HG03095 (cell line): ENCODE measurements at regions not wholly inside any gene's neighbourhood (a gene's known extent, or its start where the extent isn't known, plus 50 kb on each side); places are given as distances from the start of the nearest gene placed in this dataset.
"Not testable (repeated sequence)": the region's sequence is repeated elsewhere in the genome, so short reads cannot be mapped to it uniquely, and the experiment has no call there.

Experiments used
- ATAC-seq: cut with Tn5 transposase; IDR thresholded peaks from one replicate; pipeline ENCODE4 v1.9.1; 2021; ENCODE audit warnings: moderate library complexity; ENCODE audit not compliant: unreplicated experiment

DNA sequence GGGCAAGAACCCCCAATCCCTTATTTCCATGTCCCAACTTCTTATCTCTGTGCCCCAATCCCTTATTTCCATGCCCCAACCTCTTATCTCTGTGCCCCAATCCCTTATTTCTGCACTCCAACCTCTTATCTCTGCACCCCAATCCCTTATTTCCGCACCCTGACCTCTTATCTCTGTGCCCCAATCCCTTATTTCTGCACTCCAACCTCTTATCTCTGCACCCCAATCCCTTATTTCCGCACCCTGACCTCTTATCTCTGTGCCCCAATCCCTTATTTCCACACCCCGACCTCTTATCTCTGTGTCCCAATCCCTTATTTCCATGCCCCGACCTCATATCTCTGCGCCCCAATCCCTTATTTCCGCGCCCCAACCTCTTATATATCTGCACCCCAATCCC is 150.8 kb upstream of the NR4A3 start:
- ATAC-seq: not testable (repeated sequence)

DNA sequence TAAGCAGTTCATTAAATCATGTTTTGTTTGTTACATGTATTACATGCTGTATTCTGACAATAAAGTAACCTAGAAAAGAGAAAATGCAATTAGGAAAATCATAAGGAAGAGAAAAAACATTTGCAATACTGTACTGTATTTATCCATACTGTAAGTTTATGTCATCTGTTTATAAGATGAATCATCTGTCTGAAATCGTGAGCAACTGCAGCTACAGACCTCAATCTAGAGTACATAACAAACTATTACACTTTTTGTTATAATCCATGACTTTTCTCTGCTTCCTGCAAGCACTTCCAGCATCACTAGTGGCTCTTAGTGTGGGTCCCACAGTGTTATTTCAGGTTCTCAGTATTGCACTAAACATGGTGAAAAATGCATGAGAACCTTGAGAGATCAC is 144.4 kb upstream of the NR4A3 start:
- ATAC-seq: no peak

DNA sequence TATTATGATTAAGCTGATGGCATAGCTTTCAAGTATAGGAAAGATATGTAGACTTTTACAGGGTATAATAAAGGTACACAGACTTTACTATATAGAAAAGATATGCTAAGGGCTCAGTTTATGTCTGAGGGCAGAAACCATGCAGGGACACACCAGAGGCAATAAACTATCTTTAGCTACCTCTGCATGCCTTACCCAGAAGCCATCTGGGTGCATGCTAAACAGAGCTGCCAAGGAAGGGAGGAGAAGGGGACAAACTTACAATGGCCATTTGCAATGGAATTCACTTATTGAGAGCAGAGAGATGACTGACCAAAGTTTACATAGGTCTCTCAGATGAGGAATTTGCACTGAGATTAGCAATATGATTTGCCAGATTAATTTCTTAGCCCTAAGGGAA is 143.1 kb upstream of the NR4A3 start:
- no peak for ATAC-seq

DNA sequence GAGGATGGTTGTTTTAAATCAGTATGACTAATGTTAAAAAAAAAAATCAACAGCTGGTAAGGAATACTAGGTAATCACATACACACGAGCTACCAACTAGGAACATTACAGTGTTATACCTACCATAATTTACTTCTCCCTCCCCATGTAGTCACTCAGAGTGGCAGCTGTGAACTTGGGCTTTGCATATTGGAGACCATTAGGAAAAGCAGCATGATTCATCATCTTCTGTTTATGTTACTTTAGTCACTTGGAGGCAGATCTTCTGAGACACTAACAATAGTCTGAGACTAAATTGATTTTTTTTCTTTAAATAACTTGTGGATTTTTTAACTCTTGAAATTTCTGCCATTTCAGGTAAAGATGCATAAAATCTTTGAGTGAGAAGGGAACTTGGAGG is 141.5 kb upstream of the NR4A3 start:
- ATAC-seq: no peak

DNA sequence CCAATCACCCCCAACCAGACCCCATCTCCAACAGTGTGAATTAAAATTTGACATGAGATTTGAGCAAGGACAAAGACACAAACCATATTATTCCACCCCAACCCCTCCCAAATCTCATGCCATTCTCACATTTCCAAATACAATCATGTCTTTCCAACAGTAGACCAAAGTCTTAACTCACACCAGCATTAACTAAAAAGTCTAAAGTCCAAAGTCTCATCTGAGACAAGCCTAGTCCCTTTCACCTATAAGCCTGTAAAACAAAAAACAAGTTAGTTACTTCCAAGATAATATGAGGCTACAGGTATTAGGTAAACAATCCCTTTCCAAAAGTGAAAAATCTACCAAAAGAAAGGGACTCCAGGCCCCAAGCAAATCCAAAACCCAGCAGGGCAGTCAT is 140.6 kb upstream of the NR4A3 start:
- no peak for ATAC-seq

DNA sequence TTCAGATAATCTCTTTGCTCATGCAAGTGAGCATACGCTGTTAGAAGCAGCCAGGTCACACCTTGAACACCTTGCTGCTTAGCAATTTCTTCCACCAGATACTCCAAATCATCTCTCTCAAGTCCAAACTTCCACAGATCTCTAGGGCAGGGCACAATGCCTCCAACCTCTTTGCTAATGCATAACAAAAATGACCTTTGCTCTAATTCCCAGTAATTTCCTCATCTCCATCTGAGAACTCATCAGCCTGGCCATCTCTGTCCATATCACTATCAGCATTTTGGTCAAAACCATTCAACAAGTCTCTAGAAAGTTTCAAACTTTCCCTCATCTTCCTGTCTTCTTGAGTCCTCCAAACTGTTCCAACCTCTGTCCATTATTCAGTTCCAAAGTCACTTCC is 139.3 kb upstream of the NR4A3 start:
- no peak for ATAC-seq

DNA sequence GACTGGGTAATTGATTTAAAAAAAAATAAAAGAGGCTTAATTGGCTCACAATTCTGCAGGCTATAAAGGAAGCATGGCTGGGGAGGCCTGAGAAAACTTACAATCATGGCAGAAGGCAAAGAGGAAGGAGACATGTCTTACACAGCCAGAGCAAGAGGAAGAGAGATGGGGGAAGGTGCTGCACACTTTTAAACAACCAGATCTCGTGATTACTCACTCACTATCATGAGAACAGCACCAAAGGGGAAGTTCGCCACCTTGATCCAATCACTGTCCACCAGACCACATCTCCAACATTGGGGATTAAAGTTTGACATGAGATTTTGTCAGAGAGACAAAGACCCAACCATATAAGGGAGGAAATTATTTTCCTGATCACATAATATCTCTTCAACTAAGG is 138.8 kb upstream of the NR4A3 start:
- ATAC-seq: no peak

DNA sequence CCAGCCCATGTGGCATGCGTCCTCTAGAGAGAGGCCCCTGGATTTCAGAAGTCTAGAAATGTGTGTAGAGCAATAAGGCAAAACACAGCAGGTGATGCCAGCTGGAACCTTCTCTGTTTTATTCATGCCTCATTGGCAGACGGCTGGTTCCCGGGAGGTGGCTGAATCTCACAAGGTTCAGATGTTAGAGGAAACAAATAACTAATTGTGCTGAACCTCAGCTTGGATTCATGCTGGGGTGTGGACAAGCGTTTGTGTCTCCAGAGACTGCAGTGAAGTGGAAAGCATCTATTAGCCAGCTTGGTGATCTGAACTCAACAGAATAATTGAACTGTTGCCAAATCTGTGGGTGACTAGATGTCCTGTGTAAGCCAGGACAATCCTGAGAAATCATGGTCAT is 131.1 kb upstream of the NR4A3 start:
- ATAC-seq: no peak

DNA sequence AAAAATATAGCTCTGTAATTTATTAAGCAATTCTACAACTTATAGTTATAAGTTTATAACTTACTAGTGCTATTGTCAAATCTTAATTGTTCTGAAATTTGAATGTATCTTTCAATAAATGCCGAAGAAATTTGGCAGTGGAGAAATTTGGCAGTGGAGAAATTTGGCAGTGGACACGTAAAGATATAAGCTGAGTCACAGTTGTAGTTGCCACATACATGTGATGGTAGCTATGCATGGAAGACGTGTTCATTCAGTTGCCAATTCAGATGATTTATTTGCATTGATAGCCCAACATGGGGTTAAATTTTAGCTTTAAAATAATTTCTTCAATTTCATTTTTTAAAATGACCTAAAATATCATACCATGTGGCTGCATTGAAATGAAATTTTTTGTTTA is 127.8 kb upstream of the NR4A3 start:
- no peak for ATAC-seq

DNA sequence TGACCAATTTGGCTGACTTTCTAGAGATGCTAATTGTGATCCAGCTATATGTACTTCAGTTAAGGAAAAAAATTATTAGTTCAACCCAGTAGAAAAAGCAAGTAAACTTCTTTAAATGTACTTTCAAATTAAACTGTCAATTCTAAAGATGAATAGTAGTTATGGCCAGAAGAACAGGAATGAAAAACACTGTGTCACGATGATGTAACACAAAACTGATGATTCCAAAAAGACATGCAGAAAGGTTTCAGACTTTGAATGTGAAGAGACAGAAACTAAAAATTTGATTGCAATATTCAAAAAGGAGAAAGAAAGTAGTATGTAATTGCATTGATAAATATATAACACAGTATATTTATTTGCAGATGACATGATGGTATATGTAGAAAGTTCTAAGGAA is 127.3 kb upstream of the NR4A3 start:
- no peak for ATAC-seq

DNA sequence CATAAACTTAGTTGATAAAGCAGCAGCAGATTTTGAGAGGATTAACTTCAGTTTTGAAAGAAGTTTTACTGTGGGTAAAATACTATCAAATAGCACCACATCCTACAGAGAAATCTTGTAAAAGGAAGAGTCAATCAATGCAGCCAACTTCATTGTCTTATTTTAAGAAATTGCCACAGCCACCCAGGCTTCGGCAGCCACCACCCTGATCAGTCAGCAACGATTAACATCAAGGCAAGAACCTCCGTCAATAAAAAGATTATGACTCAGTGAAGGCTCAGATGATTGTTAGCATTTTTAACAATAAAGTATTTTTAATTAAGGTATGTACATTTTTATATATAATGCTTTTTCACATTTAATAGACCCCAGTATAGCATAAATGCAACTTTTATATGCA is 122.3 kb upstream of the NR4A3 start:
- no peak for ATAC-seq

DNA sequence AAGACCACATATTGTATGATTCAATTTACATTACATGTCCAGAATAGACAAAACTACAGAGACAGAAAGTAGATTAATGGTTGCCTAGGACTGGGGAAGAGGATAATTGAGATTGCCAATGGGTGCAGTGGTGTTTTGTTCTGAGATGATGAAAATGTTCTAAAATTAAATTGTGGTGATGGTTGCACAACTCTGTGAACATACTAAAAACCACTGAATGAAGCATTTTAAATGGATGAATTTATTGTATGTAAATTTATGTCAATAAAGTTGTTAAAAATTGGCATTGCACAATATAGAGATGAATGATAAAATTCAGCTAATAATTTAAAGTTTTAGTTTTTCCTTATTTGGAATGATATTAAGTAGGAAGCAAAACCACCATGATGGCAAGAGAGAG is 109.5 kb upstream of the NR4A3 start:
- ATAC-seq: no peak

DNA sequence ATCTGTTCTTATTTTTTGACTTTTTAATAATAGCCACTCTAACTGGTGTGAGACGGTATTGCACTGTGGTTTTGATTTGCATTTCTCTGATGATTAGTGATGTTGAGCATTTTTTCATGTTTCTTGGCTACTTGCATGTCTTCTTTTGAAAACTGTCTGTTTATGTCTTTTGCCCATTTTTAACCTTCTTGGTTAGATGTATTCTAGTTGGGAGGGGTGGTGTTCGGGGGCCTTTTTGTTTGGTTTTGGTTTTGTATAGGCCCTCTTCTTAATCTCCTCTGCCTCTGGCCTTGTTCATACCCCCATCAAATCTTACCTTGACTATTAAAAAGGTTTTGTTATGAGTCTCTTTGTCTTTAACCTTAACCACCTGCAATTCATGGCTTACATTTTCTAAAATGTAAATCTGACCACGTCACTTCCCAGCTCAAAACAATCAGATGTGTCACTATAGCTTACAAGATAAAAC is 107.8 kb upstream of the NR4A3 start:
- ATAC-seq: no peak

DNA sequence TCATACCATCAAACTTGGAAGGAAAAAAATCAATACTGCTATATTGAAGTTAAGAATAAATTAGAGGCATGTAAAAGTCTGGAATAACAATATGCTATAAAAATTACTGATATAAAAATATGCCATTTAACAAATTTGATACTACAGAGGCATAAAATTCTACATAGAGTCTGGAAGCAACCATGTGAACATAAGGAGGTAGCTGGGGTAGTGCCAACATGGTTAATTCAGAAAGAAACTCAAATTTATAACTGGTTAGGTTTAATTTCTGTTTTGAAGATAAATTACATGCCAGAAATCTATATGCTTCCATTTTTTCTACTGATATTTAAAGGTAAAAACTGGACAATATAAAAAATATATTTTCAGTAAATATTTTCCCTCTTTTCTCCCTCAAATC is 103.1 kb upstream of the NR4A3 start:
- ATAC-seq: no peak

DNA sequence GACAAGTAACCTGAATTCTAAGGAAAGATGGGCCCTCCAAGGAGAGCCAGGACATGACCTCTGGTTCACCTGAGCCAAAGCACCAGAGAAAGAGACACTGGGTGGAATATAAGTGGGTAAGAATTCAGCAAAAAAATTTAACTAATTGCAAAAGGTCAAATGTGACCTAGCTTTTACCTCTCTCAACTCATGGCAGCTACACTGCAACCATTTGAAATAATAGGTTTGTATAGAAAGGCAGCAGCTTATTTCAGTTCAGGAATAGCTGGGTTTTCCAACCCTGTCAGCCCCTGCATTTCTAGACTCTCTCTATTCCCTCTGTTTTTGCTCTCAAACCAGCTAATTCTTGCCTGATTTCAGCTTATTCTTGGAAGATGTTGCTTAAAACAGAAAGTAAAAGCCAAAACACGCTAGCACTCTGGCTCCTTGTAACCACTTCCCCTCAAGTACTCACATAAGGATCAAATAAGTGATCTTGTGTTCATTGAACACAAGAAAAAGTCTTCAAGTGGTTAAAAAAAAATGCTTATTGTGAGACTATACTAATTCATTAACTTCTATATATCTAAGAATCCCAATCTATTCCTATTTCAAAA is 101.1 kb upstream of the NR4A3 start:
- peak; percentile 88 for ATAC-seq

DNA sequence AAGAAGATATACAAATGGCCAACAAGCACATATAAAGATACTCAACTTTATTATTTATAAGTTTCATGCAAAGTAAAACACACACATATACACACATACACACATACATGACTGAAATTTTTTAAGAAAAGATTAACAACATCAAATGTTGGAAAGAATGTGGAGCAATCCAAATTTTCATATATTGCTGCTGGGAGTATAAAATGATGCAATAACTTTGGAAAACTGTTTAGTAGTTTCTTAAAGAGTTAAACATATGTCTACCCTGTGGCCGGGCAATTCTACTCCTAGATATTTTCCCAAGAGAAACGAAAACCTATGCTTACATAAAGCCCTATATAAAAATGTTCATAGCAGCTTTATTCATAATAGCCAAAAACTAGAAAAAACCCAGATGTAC is 99.8 kb upstream of the NR4A3 start:
- ATAC-seq: no peak

DNA sequence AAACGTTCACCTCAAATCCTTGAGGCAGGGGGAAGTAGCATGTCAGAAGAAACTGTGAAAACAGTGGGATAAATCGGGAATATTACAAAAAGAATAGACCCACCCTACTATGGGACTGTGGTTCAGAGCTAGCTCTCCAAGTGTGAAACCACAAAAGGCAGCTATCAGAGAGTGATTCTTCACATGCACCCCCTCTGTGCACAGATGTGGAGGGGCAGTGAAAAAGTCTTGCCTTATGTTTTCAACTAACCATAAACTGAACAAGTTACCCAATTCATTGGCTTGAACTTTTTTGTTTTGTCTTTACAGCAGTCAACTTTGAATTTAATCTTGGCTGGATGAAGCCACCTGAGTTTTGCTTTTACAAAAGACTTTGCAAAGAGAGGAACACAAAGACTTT is 98.8 kb upstream of the NR4A3 start:
- no peak for ATAC-seq

DNA sequence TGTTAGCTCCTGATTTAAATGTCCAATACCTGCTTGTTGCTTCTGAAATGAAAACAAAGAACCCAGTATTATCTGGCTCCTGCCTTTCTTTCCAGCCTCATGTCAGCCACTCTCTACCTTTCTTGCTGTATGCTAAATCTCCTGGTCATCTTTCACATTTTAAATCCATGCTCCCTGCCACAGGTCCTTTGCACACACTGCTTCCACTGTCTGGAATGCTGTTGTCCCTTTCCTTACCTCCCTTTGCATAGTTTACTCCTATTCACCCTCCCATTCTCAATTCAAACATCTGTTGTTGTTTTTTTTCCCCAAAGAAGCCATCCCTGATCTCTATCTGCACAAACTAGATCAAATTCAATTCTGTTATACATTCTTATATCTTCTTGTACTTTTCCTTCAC is 97.0 kb upstream of the NR4A3 start:
- ATAC-seq: no peak

DNA sequence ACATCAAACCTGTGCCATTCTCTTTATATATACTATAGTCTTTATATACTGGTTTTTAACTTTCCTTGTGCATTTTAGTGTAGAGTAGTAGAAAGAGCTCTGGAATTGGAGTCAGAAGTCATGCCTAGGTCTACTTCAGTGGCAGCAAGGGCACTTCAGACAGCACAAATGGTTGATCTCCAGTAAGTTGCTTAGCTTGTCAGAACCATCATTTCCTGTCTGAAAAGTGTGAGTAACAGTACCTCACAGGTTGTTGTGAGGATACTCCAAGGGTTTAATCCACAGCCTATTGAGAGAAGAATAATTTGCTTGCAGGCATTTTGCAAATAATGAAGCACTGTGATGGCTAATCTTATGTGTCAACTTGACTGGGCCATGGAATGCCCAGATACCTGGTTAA is 95.8 kb upstream of the NR4A3 start:
- no peak for ATAC-seq

DNA sequence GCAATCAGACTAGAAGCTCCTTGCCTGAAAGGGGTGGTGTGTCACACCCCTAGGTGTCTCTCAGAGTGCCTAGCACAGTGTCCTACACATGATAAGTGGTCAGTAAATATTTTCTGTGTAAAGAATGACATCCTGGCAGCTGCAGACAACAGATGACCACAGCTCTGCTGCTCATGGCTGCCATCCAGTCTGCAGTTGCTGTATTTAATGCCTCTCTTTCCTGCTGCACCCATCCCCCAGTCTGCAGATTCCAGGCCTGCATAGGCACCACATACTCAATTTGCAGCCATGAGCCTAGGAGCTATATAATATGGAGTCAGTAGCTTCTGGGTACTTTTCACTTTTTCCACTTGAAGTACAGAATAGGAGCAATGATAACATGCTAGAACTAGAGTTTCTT is 94.9 kb upstream of the NR4A3 start:
- ATAC-seq: no peak

DNA sequence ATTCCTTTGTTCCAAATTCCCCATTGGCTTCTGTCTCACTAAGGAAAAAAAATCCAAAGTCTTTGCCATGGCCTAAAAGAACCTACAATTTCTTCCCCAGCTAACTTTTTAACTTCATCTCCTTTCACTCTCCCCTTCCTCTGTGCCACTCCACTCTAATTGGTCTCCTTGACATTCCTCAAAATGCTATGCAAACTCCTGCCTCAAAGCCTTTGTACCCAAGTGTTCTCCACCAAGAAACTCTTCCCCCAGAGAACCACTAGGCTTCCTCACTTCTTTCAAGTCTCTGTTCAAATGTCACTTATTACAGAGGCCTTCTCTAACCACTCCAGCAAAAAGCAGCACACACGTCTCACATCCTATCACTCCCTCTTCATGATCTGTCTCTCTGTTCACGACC is 91.6 kb upstream of the NR4A3 start:
- ATAC-seq: no peak

DNA sequence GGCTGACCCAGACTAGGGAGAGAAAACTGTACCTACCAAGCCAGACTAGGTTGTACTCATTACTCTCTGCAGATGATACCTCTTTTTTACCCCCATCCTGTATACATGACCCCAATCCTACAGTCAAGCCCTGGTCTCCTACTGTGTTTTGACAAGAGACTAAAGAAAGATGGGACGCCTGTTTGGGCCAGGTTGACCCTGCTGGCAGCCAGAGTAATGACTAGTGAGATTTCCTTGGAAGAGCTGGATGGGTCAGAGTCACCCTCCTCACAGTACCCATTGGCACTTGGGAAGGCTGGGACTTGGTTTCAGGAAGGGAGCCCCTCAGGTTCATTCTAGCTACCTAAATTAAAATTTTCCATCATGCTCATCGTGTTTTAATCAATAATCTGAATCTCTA is 89.7 kb upstream of the NR4A3 start:
- ATAC-seq: no peak

DNA sequence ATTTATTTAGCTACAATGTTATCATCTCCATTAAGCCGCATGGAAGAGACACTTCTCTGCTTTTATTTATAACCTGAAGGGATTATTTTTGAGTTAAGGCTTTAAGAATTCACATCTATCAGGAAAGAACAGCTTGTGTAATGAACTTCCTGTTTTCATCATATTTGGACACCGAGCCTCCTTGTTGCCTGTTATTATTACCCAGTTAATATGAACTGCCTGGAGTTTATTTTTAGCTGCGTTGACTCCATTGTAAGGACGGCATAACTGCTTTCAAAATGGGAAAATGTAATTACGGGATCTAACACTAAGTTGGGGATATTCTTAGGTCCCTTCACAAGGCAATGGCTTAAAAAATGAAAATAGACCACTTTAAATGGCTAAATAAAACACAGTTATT is 89.0 kb upstream of the NR4A3 start:
- ATAC-seq: no peak

DNA sequence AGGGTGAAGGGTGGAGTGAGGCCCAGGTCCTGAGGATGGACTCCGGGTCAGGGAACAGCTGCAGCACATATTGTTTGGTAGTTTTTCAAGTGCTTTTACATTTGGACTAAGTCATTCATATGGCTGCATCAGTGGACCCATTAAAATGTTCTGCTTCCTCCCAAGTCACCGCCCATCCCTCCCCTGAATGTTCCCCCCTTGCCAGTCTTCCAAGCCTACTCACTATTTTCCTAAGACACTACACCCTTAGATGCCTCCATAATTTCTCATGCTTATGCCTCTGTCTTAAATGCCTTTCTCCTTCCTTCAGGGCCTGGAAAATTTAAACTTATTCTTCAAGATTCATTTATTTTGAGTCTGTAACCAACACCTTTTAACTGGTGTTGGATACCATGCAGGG is 86.6 kb upstream of the NR4A3 start:
- no peak for ATAC-seq
